ENCODE measurements at regions not wholly inside any gene's neighbourhood (a gene's known extent, or its start where the extent isn't known, plus 50 kb on each side); places are given as distances from the start of the nearest gene placed in this dataset.
"Not testable (repeated sequence)": the region's sequence is repeated elsewhere in the genome, so short reads cannot be mapped to it uniquely, and the experiment has no call there.

DNA sequence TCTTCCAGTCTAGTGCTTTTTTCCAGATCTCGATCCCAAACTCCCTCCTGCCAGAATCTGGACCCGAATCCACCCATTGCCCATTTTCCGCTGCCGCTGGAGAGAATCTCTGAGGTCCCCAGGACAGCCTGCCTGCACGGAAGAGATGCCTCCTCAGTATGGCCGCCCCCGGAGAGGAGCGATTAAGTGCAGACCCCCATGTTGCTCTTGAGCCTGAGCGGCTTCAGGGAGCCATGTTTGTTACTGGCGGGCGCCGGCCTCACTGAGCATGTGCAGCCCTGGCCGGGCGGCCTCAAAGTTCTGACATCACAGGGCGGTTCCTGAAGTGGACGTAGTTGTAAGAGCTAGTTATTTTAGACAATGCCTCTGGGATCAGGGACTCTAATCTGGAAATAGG is 1342.9 kb downstream of the SPATA31A7 start:
- not testable (repeated sequence) for TF ChIP-seq CTCF (optimal IDR thresholded peaks at IDR 0.05 in 1 of 3, IDR thresholded peaks at IDR 0.05 in 1 of 3, conservative IDR thresholded peaks at IDR 0.05 in 1 of 3; ENCODE audit: extremely low read depth in 1 of 3, insufficient read depth in 2 of 3, low read length in 3 of 3); EZH2 (IDR thresholded peaks at IDR 0.05; ENCODE audit: low read length)

Data from keratinocyte (primary cell).